ENCODE measurements at regions not wholly inside any gene's neighbourhood (a gene's known extent, or its start where the extent isn't known, plus 50 kb on each side); places are given as distances from the start of the nearest gene placed in this dataset.
A peak's percentile ranks its signal among the peaks of the same experiment; 100 is the strongest.

DNA sequence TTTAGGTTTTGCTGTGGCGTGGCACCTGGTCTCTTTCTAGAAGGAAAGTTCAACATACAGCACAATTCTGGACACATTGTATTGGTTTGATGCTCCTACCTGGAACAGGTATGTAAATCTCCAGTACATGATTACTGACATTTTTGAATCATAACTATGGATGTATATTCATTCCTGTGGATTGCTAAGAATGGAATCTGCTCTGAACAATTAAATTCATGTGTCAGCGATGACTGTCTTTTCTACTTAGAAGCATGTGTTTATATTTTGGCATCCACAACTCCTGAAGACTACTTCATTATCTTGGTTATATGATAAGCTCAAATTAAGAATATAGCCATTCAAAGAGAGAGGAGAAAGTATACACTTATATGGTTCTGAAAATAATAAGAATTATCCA is 291.8 kb downstream of the CHRM3 start:
- no peak overlapping the region for H3K4me3 Mint-ChIP-seq
- no peaks in the 10 kb centered on the region for H3K27me3 Mint-ChIP-seq (ENCODE audit: insufficient read depth, low read depth)
- H3K27me3 ChIP-seq = no peaks in the 10 kb centered on the region
- H3K9ac ChIP-seq = no peak overlapping the region
- H3K9me3 ChIP-seq (ENCODE audit: low read depth) = no peaks in the 10 kb centered on the region
- no peak for TF ChIP-seq EZH2phosphoT487 (IDR thresholded peaks at IDR 0.05)
- TF ChIP-seq EZH2 (IDR thresholded peaks at IDR 0.05) = no peak
- TF ChIP-seq, protein P1, sequence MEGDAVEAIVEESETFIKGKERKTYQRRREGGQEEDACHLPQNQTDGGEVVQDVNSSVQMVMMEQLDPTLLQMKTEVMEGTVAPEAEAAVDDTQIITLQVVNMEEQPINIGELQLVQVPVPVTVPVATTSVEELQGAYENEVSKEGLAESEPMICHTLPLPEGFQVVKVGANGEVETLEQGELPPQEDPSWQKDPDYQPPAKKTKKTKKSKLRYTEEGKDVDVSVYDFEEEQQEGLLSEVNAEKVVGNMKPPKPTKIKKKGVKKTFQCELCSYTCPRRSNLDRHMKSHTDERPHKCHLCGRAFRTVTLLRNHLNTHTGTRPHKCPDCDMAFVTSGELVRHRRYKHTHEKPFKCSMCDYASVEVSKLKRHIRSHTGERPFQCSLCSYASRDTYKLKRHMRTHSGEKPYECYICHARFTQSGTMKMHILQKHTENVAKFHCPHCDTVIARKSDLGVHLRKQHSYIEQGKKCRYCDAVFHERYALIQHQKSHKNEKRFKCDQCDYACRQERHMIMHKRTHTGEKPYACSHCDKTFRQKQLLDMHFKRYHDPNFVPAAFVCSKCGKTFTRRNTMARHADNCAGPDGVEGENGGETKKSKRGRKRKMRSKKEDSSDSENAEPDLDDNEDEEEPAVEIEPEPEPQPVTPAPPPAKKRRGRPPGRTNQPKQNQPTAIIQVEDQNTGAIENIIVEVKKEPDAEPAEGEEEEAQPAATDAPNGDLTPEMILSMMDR (IDR thresholded peaks at IDR 0.05) = no peak
- no peaks in the 10 kb centered on the region for H3K9me3 Mint-ChIP-seq
- no peaks in the 10 kb centered on the region for H3K36me3 Mint-ChIP-seq
- H4K20me1 ChIP-seq (ENCODE audit: low read depth) = no peaks in the 10 kb centered on the region
- no peaks in the 10 kb centered on the region for H3F3A ChIP-seq (ENCODE audit: low read depth)
- no peak overlapping the region for H3K27ac Mint-ChIP-seq
- no peaks in the 10 kb centered on the region for H3K36me3 ChIP-seq
- H3K27ac ChIP-seq = no peak overlapping the region
- no peak for DNase-seq (ENCODE audit: low spot score)
- H3K79me2 ChIP-seq (ENCODE audit: low read depth) = no peaks in the 10 kb centered on the region
- H3K4me2 ChIP-seq = no peak overlapping the region
- peaks cover 24% of the 10 kb centered on the region for H3K4me1 Mint-ChIP-seq
- H2AFZ ChIP-seq (replicated peaks) = no peak overlapping the region
- H3K4me3 ChIP-seq = no peak overlapping the region
- H3K4me1 ChIP-seq = peaks cover 16% of the 10 kb centered on the region

DNA sequence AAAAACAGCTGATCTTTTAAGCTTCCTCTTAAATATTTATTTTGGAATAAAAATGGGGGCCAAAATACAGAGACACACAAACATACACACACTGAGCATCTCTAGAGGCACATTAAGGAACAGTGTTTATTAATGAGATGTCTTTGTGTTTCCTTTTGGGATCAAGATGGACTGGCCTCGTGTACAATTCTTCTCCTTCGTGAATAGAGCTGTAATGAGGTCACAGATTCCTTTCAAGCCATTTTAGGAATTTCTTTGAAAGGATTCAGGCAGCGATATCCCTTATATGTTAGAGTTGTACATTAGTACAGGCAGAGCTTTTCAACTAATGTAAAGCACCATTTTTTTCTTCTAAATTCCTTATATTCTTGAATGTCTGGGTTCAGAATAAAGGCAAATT is 295.7 kb downstream of the CHRM3 start:
- Histone ChIP-seq H4K20me1 (ENCODE audit: low read depth) (no peaks in the 10 kb centered on the region), H3K9me3 (ENCODE audit: low read depth) (no peaks in the 10 kb centered on the region), H3K27me3 (no peaks in the 10 kb centered on the region), H3K9ac (no peak overlapping the region), H3K4me3 (no peak overlapping the region), H3K4me2 (no peak overlapping the region), H3K4me1 (peaks cover 18% of the 10 kb centered on the region), H3K27ac (no peak overlapping the region), H3K79me2 (ENCODE audit: low read depth) (no peaks in the 10 kb centered on the region), H2AFZ (replicated peaks) (no peak overlapping the region), H3F3A (ENCODE audit: low read depth) (peaks cover 9% of the 10 kb centered on the region), H3K36me3 (no peaks in the 10 kb centered on the region)
- DNase-seq (ENCODE audit: low spot score) = peak; percentile 22
- Mint-ChIP-seq H3K4me1 (peaks cover 20% of the 10 kb centered on the region), H3K9me3 (no peaks in the 10 kb centered on the region), H3K27me3 (ENCODE audit: insufficient read depth, low read depth) (no peaks in the 10 kb centered on the region), H3K4me3 (no peak overlapping the region), H3K36me3 (no peaks in the 10 kb centered on the region), H3K27ac (peak overlapping the region; percentile 11)
- TF ChIP-seq EZH2phosphoT487 (IDR thresholded peaks at IDR 0.05) = no peak
- no peak for TF ChIP-seq EZH2 (IDR thresholded peaks at IDR 0.05)
- TF ChIP-seq, protein P1 (IDR thresholded peaks at IDR 0.05) = no peak

DNA sequence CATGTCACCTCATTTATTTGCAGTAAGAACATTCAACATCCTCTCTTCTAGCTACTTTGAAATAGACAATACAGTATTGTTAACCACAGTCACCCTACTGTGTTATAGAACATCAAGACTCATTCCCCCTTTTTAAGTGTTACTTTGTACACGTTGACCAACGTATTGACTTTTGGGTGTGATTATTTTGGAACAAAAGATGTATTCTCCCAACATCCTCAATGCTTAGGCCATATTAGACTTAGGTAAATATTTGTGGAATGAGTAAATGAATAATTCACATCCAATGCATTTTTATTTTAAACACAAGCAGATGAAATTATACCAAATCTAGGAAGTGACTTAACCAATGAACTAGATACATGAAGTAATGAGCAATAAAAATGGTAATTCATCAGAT is 296.6 kb downstream of the CHRM3 start:
- H3K9me3 Mint-ChIP-seq = no peaks in the 10 kb centered on the region
- peaks cover 18% of the 10 kb centered on the region for H3K4me1 ChIP-seq
- H3K36me3 Mint-ChIP-seq = no peaks in the 10 kb centered on the region

More for the DNA sequence above, 296.6 kb downstream of the CHRM3 start:
- Histone ChIP-seq H2AFZ (replicated peaks) (no peak overlapping the region), H3K27me3 (no peaks in the 10 kb centered on the region), H3K4me3 (no peak overlapping the region), H3F3A (ENCODE audit: low read depth) (peaks cover 9% of the 10 kb centered on the region), H3K27ac (no peak overlapping the region), H3K4me2 (no peak overlapping the region), H3K9me3 (ENCODE audit: low read depth) (no peaks in the 10 kb centered on the region), H3K36me3 (no peaks in the 10 kb centered on the region), H3K9ac (no peak overlapping the region), H3K79me2 (ENCODE audit: low read depth) (no peaks in the 10 kb centered on the region), H4K20me1 (ENCODE audit: low read depth) (no peaks in the 10 kb centered on the region)
- Mint-ChIP-seq H3K4me1 (peaks cover 16% of the 10 kb centered on the region), H3K4me3 (no peak overlapping the region), H3K27ac (no peak overlapping the region), H3K27me3 (ENCODE audit: insufficient read depth, low read depth) (no peaks in the 10 kb centered on the region)
- DNase-seq (ENCODE audit: low spot score) = peak; percentile 8
- no peak for TF ChIP-seq EZH2phosphoT487 (IDR thresholded peaks at IDR 0.05)
- TF ChIP-seq, protein P1 (IDR thresholded peaks at IDR 0.05) = no peak
- TF ChIP-seq EZH2 (IDR thresholded peaks at IDR 0.05) = no peak
